T-cell (primary cell): ENCODE measurements at regions not wholly inside any gene's neighbourhood (a gene's known extent, or its start where the extent isn't known, plus 50 kb on each side); places are given as distances from the start of the nearest gene placed in this dataset.
"Not testable (repeated sequence)": the region's sequence is repeated elsewhere in the genome, so short reads cannot be mapped to it uniquely, and the experiment has no call there.

Experiments
- ATAC-seq, 4 experiments: fragments of 200-7000 bp in 3 of 4; fragments of 150-1000 bp in 1 of 4; cut with Tn5 transposase; replicated peaks in 1 of 4; 1 replicate in 3 of 4; 2 replicates in 1 of 4; pipeline ENCODE4 v1.10.0; 2021; ENCODE audit warnings: moderate library complexity in 3 of 4, mild to moderate bottlenecking in 2 of 4, moderate number of reproducible peaks in 1 of 4
- CTCF ChIA-PET, 2 donors: fragments of 300-600 bp; sonication (Branson Sonifier 250); formaldehyde crosslinking; loops; one replicate each; lab custom pipeline; 2022; ENCODE audit warnings: antibody characterized with exemption in 2 of 2; lab: Charles Lee
- POLR2A ChIA-PET, 2 donors: fragments of 300-600 bp; sonication (Branson Sonifier 250); formaldehyde crosslinking; loops; one replicate each; lab custom pipeline; 2022; ENCODE audit warnings: antibody characterized with exemption in 2 of 2; lab: Charles Lee
- DNase-seq, 35 experiments: peaks; one replicate each; pipeline versions ENCODE4 v3.0.0 to v3.0.0-alpha.2; 2013 to 2023
- H3K27ac ChIP-seq: one replicate; pipeline ENCODE4 v1.5.1; 2013; ENCODE audit warnings: low read length
- H3K27me3 ChIP-seq, 2 experiments: replicated peaks in 1 of 2; 1 replicate in 1 of 2; 2 replicates in 1 of 2; pipeline versions ENCODE4 v1.6.1 to v1.7.0; 2013; ENCODE audit warnings: low read length in 1 of 2, mixed read lengths in 1 of 2; ENCODE audit not compliant: control insufficient read depth in 2 of 2, insufficient read depth in 2 of 2; ENCODE audit errors: extremely low read depth in 1 of 2
- H3K36me3 ChIP-seq, 2 donors: 1 replicate in 1 of 2; 2 replicates in 1 of 2; pipeline versions ENCODE4 v1.6.1 to v1.7.0; 2013; ENCODE audit warnings: low read length in 1 of 2; ENCODE audit not compliant: control insufficient read depth in 2 of 2, insufficient read depth in 1 of 2; ENCODE audit errors: extremely low read depth in 1 of 2
- H3K4me1 ChIP-seq, 2 experiments: 1 replicate in 1 of 2; 2 replicates in 1 of 2; pipeline versions ENCODE4 v1.6.1 to v1.7.0; 2013; ENCODE audit warnings: low read length in 2 of 2, mixed read lengths in 1 of 2; ENCODE audit not compliant: insufficient read depth in 2 of 2, control insufficient read depth in 1 of 2; ENCODE audit errors: extremely low read depth in 1 of 2
- H3K4me3 ChIP-seq, 2 donors: 1 replicate in 1 of 2; 2 replicates in 1 of 2; pipeline versions ENCODE4 v1.5.1 to v1.7.0; 2013; ENCODE audit warnings: mild to moderate bottlenecking in 2 of 2, low read length in 1 of 2, moderate library complexity in 1 of 2; ENCODE audit not compliant: control insufficient read depth in 1 of 2; ENCODE audit errors: extremely low read depth in 1 of 2
- H3K9me3 ChIP-seq: 2 replicates; pipeline ENCODE4 v1.7.0; 2013
- H3K27ac Mint-ChIP-seq, 2 donors: one replicate each; pipeline ENCODE4 v1.8.0; 2020 to 2021; ENCODE audit warnings: mild to moderate bottlenecking in 2 of 2, mixed read lengths in 2 of 2
- H3K27me3 Mint-ChIP-seq, 2 donors: one replicate each; pipeline ENCODE4 v1.8.0; 2021 to 2022; ENCODE audit warnings: mixed read lengths in 2 of 2
- H3K36me3 Mint-ChIP-seq: one replicate; pipeline ENCODE4 v1.8.0; 2021; ENCODE audit warnings: mixed read lengths
- H3K4me1 Mint-ChIP-seq, 3 donors: one replicate each; pipeline ENCODE4 v1.8.0; 2020 to 2022; ENCODE audit warnings: mixed read lengths in 3 of 3, mild to moderate bottlenecking in 1 of 3
- H3K4me3 Mint-ChIP-seq, 3 donors: one replicate each; pipeline ENCODE4 v1.8.0; 2020 to 2022; ENCODE audit warnings: mild to moderate bottlenecking in 3 of 3, mixed read lengths in 3 of 3, moderate library complexity in 3 of 3
- H3K9me3 Mint-ChIP-seq, 3 donors: one replicate each; pipeline ENCODE4 v1.8.0; 2020 to 2022; ENCODE audit warnings: mixed read lengths in 3 of 3
- WGBS: methylation state at CpG from one replicate; pipeline ENCODE4 v1.1.5; 2013; ENCODE audit warnings: missing lambda C conversion rate; ENCODE audit not compliant: insufficient coverage; 5-methylcytosine and 5-hydroxymethylcytosine counted together

DNA sequence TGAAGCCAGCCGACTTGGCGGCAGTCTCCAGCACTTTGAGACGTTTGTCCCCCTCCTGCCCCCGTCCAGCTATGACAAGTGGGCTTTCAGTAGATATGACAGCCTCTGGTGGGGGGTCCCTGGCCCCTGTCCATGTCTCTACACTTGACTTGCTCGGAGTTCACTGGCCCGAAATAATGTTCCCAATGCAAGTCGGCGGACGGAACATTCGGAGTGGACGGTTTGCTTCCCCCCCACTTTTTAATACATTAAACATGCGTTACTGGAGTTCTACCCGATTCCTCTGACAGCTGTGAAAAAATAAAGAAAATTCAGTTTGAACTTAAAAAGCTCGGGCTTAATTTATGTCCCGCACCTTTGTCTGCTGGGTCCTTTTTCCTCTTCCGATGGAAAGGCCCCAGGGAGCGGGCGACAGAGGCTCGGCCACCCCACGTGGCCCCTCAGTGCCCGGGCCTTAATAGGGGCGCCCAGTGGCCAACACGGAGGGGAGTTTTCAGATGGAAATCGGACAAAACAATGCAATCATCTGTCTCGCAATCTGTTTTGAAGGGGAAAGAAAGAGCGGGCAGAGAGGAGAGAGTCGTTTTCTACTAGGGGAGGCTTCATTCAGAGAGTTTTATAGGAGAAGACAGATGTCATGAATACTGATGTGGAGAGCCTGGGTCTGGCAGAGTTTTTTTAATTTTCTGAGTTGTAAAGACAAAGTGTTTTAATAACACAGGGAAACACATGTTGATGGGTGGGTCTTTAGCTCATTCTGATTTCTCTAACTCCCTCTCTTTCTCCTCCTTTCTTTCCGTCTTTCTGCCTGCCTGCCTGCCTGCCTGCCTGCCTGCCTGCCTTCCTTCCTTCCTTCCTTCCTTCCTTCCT is 50.2 kb downstream of the SMIM38 start:
- peaks cover 3% of the 10 kb centered on the region for H3K36me3 Mint-ChIP-seq
- no peaks in the 10 kb centered on the region for H3K9me3 ChIP-seq
- no peak for DNase-seq
- no peak overlapping the region for H3K27ac ChIP-seq
- ChIA-PET POLR2A (no interaction called here), CTCF (interaction anchor here in 1 of 2 donors (0.5 kb wide), 1 partner anchor 297 kb away, joined by 4 read pairs; no protein-coding TSS in a partner anchor)
- no peaks in the 10 kb centered on the region for H3K4me1 ChIP-seq
- 86% methylated on average over 17 of the region's 28 CpGs for WGBS
- H3K4me1 Mint-ChIP-seq = no peaks in the 10 kb centered on the region
- peaks cover 0 to 29% of the 10 kb centered on the region in 2 experiments for H3K27me3 ChIP-seq
- H3K4me3 ChIP-seq = no peak overlapping the region
- ATAC-seq = no peak
- no peak overlapping the region for H3K27ac Mint-ChIP-seq
- H3K4me3 Mint-ChIP-seq = no peak overlapping the region
- H3K9me3 Mint-ChIP-seq = peaks cover 0 to 6% (median 2%) of the 10 kb centered on the region in 3 donors
- no peaks in the 10 kb centered on the region for H3K36me3 ChIP-seq
- peaks cover 0 to 5% of the 10 kb centered on the region in 2 donors for H3K27me3 Mint-ChIP-seq

DNA sequence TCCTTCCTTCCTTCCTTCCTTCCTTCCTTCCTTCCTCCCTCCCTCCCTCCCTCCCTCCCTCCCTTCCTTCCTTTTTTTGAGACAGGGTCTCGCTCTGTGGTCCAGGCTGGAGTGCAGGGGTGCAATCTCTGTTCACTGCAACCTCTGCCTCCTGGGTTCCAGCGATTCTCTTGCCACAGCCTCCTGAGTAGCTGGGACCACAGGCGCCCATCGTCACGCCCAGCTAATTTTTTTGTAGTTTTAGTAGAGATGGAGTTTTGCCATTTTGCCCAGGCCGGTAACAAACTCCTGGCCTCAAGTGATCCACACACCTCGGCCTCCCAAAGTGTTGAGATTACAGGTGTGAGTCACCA is 50.9 kb downstream of the SMIM38 start:
- DNase-seq, H3K4me1 Mint-ChIP-seq, H3K9me3 Mint-ChIP-seq, H3K4me1 ChIP-seq, H3K36me3 ChIP-seq, ATAC-seq, POLR2A ChIA-PET, H3K27ac ChIP-seq, H3K36me3 Mint-ChIP-seq, H3K9me3 ChIP-seq, H3K4me3 ChIP-seq, H3K27ac Mint-ChIP-seq, H3K4me3 Mint-ChIP-seq: not testable (repeated sequence)
- no CpG with 5 or more reads among the region's 7 CpGs for WGBS
- H3K27me3 ChIP-seq = peaks cover 0 to 29% of the 10 kb centered on the region in 2 experiments
- CTCF ChIA-PET = interaction anchor here in 1 of 2 donors (0.5 kb wide), 1 partner anchor 296 kb away, joined by 4 read pairs; no protein-coding TSS in a partner anchor
- H3K27me3 Mint-ChIP-seq = peaks cover 0 to 10% of the 10 kb centered on the region in 2 donors

DNA sequence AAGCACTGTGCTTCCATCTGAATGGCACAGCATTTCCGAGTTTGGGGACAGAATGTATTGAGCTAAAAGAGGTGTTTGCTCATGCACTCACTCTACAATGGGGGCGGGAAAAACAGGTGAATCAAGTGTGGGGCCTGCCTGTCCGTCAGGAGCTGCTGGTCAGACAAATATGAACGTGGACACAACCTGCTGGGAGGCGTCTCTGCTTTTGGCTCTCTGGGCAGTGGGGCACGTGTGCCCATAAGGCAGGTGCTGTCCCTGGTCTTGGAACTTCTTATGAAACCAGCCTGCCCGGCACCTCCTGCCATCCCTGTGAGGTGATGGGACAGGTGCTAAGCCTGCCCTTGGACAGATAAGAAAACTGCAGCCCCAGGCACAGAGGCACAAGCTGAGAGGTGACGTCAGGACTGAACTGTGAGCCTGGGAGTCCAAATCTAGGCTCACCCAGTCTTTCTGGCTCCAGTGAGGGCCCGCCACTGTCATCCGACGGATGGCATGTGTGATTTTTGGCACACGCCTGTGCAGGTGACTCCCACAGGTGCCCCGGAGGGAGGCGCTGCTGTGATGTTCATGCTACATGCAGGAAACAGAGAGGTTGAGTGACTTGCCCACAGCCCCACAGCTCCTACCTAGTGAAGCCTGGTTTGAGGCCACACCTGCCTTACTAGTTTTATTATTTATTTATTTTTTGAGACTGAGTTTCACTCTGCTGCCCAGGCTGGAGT is 51.6 kb downstream of the SMIM38 start:
- Mint-ChIP-seq H3K4me1 (peaks cover 0 to 2% (median 0%) of the 10 kb centered on the region in 3 donors), H3K27me3 (peaks cover under 1 to 14% of the 10 kb centered on the region in 2 donors), H3K4me3 (no peak overlapping the region), H3K9me3 (peaks cover 0 to 6% (median 2%) of the 10 kb centered on the region in 3 donors), H3K36me3 (peaks cover 3% of the 10 kb centered on the region), H3K27ac (no peak overlapping the region)
- no peak overlapping the region for H3K27ac ChIP-seq
- DNase-seq (no peak), ATAC-seq (no peak)
- no peaks in the 10 kb centered on the region for H3K9me3 ChIP-seq
- peaks cover 0 to 3% of the 10 kb centered on the region in 2 experiments for H3K4me1 ChIP-seq
- no peaks in the 10 kb centered on the region for H3K36me3 ChIP-seq
- WGBS = 86% methylated on average over 13 of the region's 14 CpGs
- POLR2A ChIA-PET = no interaction called here
- CTCF ChIA-PET = no interaction called here
- no peak overlapping the region for H3K4me3 ChIP-seq
- H3K27me3 ChIP-seq = peaks cover 0 to 27% of the 10 kb centered on the region in 2 experiments

DNA sequence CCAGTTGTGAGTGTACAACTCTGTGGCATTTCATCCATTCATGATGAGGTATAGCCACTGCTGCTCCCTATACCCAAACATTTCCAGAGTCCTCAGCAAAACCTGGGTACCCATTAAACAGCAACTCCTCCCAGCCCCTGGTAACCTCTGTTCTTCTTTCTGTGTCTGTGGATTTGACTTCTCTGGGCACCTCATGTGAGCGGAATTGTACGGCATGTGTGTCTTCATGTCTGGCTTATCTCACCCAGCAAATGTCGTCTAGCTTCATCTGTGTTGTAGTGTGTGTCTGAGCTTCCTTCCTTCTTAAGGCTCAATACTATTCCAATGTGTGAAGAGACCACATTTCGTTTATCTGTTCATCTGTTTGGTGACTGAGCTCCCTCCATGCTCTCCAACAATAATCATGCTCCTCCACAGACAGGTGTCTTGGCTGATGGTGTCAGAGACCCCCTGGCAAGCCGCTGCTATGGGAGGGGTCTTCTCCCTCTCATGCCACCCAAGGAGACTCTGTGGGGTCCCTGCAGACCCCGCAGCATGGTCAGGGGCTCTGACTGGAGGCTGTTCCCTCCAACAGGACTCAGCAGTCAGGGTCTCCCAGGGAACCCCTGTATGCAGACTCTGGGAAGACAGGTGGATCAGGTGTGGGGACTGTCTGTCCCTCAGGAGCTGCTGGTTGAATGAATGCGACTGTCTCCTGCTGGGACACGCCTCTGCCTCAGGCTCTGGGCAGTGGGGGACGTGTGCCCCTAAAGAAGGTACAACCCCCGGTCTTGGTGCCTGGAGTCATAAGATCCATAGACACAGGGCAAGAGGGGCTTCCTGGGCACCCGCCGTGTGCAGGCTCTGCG is 52.7 kb downstream of the SMIM38 start:
- H3K4me1 Mint-ChIP-seq = peaks cover 3 to 9% (median 6%) of the 10 kb centered on the region in 3 donors
- H3K27me3 Mint-ChIP-seq = peaks cover 11 to 21% of the 10 kb centered on the region in 2 donors

DNA sequence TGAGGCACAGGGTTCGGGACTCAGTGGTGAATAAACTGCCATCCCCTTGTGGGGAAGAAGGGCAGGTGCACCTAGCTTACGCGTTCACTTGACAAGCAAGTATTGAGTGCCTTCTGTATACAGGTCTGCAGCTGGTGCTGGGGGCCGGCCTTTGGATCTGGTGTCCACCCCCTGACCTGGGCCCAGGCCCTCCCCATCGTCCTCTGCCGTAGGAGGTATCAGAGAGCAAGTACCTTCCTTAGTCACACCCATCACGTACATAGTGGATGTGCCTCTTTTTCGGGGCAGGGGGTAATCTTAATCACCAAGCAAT is 53.3 kb downstream of the SMIM38 start:
- Histone ChIP-seq H3K36me3 (no peaks in the 10 kb centered on the region), H3K4me3 (no peak overlapping the region), H3K27ac (no peak overlapping the region), H3K9me3 (no peaks in the 10 kb centered on the region), H3K27me3 (peaks cover 0 to 28% of the 10 kb centered on the region in 2 experiments), H3K4me1 (peaks cover 0 to 6% of the 10 kb centered on the region in 2 experiments)
- peaks cover 6 to 12% (median 6%) of the 10 kb centered on the region in 3 donors for H3K4me1 Mint-ChIP-seq
- DNase-seq (no peak), ATAC-seq (no peak)
- peaks cover 3% of the 10 kb centered on the region for H3K36me3 Mint-ChIP-seq
- no peak overlapping the region for H3K27ac Mint-ChIP-seq
- WGBS = 82% methylated on average over 6 of the region's 8 CpGs
- peaks cover 0 to 6% (median 2%) of the 10 kb centered on the region in 3 donors for H3K9me3 Mint-ChIP-seq
- CTCF ChIA-PET = no interaction called here
- H3K27me3 Mint-ChIP-seq = peaks cover 12 to 21% of the 10 kb centered on the region in 2 donors
- no peak overlapping the region for H3K4me3 Mint-ChIP-seq
- POLR2A ChIA-PET = no interaction called here

More for the DNA sequence above, 52.7 kb downstream of the SMIM38 start:
- H3K27ac ChIP-seq = no peak overlapping the region
- Mint-ChIP-seq H3K36me3 (peaks cover 3% of the 10 kb centered on the region), H3K4me3 (no peak overlapping the region), H3K9me3 (peaks cover 0 to 6% (median 2%) of the 10 kb centered on the region in 3 donors), H3K27ac (no peak overlapping the region)
- no peak overlapping the region for H3K4me3 ChIP-seq
- ATAC-seq (no peak), DNase-seq (no peak)
- ChIA-PET POLR2A (no interaction called here), CTCF (no interaction called here)
- peaks cover 0 to 28% of the 10 kb centered on the region in 2 experiments for H3K27me3 ChIP-seq
- peaks cover 0 to 3% of the 10 kb centered on the region in 2 experiments for H3K4me1 ChIP-seq
- no peaks in the 10 kb centered on the region for H3K36me3 ChIP-seq
- no peaks in the 10 kb centered on the region for H3K9me3 ChIP-seq
- 80% methylated on average over 6 of the region's 13 CpGs for WGBS
